ENCODE measurements at regions not wholly inside any gene's neighbourhood (a gene's known extent, or its start where the extent isn't known, plus 50 kb on each side); places are given as distances from the start of the nearest gene placed in this dataset.
"Not testable (repeated sequence)": the region's sequence is repeated elsewhere in the genome, so short reads cannot be mapped to it uniquely, and the experiment has no call there.

DNA sequence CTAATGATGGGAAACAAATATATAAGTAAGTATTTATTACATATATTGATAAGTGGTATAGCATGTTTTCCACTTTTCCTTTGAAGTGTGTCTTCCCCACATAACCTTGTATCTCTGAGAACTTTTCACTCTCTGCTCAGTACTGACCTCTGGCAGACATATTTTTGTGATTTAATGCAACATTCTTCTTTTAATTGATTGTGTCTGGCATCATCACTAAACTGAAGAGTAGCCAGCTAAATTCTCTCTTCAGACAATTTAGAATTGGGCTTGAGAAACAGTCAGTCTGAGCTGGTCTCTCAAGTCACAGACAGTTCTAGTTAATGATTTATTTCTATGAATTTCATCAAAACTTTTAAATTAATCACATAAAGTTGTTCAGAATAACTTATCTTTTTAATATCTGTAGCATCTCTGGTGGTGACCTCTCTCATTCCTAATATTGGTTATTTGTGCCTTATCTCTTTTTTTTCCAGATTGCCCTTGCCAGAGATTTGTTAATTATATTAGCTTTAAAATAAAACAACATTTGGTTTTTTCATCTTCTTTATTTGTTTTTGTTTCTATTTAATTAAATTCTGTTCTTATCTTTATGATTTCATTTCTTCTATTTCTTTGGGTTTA, 230.0 kb upstream of the VLDLR start:
- H3K9me3 Mint-ChIP-seq; H3K27me3 Mint-ChIP-seq; intact Hi-C loops (cut with micrococcal nuclease); H3K36me3 Mint-ChIP-seq (ENCODE audit: low read depth); H3K4me3 Mint-ChIP-seq; H3K4me1 Mint-ChIP-seq (ENCODE audit: low read depth); H3K27ac Mint-ChIP-seq: not testable (repeated sequence)

DNA sequence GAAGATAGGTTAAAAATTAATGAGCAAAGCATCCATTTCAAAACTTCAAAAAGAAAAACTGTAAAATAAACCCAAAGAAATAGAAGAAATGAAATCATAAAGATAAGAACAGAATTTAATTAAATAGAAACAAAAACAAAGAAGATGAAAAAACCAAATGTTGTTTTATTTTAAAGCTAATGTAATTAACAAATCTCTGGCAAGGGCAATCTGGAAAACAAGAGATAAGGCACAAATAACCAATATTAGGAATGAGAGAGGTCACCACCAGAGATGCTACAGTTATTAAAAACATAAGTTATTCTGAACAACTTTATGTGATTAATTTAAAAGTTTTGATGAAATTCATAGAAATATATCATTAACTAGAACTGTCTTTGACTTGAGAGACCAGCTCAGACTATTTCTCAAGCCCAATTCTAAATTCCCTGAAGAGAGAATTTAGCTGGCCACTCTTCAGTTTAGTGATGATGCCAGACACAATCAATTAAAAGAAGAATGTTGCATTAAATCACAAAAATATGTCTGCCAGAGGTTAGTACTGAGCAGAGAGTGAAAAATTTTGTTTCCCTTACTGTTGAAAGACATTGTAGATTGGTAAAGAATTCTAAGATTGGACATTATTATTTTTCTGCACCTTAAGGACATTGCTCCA, 227.4 kb upstream of the VLDLR start:
- H3K27me3 Mint-ChIP-seq; H3K4me3 Mint-ChIP-seq; H3K36me3 Mint-ChIP-seq (ENCODE audit: low read depth); H3K4me1 Mint-ChIP-seq (ENCODE audit: low read depth); intact Hi-C loops (cut with micrococcal nuclease); H3K27ac Mint-ChIP-seq; H3K9me3 Mint-ChIP-seq: not testable (repeated sequence)

DNA sequence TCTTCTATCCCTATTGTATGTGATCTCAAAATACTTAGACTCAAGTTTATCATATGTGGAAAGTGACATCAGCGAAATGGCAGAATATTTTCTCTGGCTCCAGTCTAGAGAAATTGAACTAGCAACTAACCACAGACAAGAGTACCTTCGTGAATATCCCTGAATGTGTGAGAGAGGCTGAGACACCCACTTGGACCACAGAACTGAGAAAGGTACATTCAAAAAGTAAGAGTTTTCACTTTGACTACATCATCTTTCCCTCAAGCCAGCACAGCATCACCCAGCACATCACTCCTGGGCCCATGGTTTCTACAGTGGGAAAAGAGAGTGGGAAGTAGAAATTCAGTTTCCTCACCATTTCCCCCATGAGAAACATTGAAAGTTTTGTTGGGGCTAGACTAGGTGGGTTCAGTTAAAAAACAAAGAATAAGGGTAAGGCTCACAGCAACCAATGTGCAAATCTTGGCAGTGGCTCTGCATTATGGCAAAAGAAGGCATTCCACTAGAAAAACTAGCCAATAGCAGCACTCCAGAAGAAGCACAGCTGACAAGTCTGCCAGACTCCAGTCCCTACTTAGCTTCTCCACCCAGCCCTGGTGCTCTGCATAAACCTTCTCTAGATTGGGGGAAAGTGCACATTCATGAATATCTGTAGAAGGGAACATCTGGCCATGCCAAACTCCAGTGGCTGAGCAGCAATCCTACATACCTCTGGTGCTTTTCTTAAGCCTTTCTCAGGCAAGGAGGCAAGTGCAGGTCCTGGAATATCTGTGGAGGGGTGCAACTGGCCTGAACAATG, 225.6 kb upstream of the VLDLR start:
- Mint-ChIP-seq H3K9me3 (peaks cover 2% of the 10 kb centered on the region), H3K4me1 (ENCODE audit: low read depth) (no peaks in the 10 kb centered on the region), H3K4me3 (no peak overlapping the region), H3K36me3 (ENCODE audit: low read depth) (no peaks in the 10 kb centered on the region), H3K27me3 (peaks cover 1% of the 10 kb centered on the region), H3K27ac (no peak overlapping the region)
- intact Hi-C loops (cut with micrococcal nuclease): no loop called here

DNA sequence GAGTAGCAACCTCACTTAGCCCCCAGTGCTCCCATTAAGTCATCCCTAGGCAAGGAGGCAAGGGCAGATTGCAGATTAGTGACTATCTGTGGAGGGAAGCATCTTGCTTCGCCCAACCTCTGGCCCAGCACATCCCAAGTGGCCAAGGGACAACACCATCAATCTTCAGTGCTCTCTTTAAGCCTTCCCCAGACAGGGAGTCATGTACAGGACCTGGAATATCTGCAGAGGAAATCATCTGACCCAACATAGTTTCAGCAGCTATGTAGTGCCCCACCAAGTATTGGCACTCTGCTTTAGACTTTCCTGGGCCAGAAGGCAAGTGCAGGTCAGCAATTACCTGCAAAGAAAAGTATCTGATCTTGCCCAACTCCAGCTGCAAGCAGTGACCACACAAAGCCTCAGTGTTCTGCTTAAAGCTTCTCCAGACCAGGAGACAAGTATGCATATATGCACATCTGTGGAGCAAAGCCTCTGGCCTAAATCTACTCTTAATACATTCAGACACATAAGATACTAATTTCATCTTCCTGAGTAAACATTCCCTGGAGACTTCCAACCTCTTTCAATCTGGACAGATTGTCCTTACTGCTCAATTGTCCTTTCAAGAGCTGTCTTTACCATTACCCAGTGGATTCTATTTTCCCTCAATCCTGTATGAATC, 224.8 kb upstream of the VLDLR start:
- Mint-ChIP-seq H3K4me1 (ENCODE audit: low read depth) (no peaks in the 10 kb centered on the region), H3K27ac (no peak overlapping the region), H3K27me3 (peaks cover 1% of the 10 kb centered on the region), H3K9me3 (peaks cover 9% of the 10 kb centered on the region), H3K36me3 (ENCODE audit: low read depth) (no peaks in the 10 kb centered on the region), H3K4me3 (no peak overlapping the region)
- intact Hi-C loops (cut with micrococcal nuclease): no loop called here

DNA sequence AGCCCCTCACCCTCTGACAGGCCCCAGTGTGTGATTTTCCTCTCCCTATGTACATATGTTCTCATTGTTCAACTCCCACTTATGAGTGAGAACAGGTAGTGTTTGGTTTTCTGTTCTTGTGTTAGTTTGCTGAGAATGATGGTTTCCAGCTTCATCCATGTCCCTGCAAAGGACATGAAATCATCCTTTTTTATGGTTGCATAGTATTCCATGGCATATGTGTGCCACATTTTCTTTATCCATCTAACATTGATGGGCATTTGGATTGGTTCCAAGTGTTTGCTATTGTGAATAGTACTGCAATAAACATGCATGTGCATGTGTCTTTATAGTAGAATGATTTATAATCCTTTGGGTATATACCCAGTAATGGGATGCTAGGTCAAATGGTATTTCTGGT, 223.7 kb upstream of the VLDLR start:
- H3K4me1 Mint-ChIP-seq (ENCODE audit: low read depth); H3K27ac Mint-ChIP-seq; H3K36me3 Mint-ChIP-seq (ENCODE audit: low read depth); H3K27me3 Mint-ChIP-seq; H3K4me3 Mint-ChIP-seq; intact Hi-C loops (cut with micrococcal nuclease): not testable (repeated sequence)
- H3K9me3 Mint-ChIP-seq: peaks cover 21% of the 10 kb centered on the region

DNA sequence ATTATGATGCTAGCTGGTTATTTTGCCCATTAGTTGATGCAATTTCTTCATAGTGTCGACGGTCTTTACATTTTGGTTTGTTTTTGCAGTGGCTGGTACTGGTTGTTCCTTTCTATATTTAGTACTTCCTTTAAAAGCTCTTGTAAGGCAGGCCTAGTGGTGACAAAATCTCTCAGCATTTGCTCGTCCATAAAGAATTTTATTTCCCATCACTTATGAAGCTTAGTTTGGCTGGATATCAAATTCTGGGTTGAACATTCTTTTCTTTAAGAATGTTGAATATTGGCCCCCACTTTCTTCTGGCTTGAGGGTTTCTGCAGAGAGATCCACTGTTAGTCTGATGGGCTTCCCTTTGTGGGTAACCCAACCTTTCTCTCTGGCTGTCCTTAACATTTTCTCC, 219.8 kb upstream of the VLDLR start:
- H3K27me3 Mint-ChIP-seq; H3K36me3 Mint-ChIP-seq (ENCODE audit: low read depth); intact Hi-C loops (cut with micrococcal nuclease); H3K27ac Mint-ChIP-seq; H3K4me3 Mint-ChIP-seq; H3K4me1 Mint-ChIP-seq (ENCODE audit: low read depth): not testable (repeated sequence)
- peaks cover 38% of the 10 kb centered on the region for H3K9me3 Mint-ChIP-seq

DNA sequence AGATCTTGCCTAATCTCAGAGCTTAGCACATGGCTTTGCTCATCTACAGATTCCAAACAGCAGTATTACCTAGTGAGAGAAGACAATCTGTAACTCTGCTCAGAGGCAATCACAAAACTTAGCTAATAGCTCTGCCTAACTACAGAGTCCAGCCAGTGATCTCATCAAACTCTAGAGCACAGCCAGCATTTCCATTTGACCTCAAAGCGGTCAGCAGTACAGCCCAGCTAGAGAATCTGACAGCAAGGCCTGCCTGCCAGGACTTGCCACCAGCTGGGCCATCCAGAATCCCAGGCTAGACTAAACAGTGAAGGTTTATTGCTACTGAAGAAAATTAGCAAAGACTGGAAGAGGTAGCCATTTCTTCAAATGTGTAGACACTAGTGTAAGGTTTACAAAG, 217.9 kb upstream of the VLDLR start:
- H3K4me3 Mint-ChIP-seq: no peak overlapping the region
- intact Hi-C loops (cut with micrococcal nuclease): no loop called here
- H3K27ac Mint-ChIP-seq: no peak overlapping the region
- H3K27me3 Mint-ChIP-seq: no peaks in the 10 kb centered on the region
- no peaks in the 10 kb centered on the region for H3K36me3 Mint-ChIP-seq (ENCODE audit: low read depth)
- peaks cover 38% of the 10 kb centered on the region for H3K9me3 Mint-ChIP-seq
- H3K4me1 Mint-ChIP-seq (ENCODE audit: low read depth): no peaks in the 10 kb centered on the region

DNA sequence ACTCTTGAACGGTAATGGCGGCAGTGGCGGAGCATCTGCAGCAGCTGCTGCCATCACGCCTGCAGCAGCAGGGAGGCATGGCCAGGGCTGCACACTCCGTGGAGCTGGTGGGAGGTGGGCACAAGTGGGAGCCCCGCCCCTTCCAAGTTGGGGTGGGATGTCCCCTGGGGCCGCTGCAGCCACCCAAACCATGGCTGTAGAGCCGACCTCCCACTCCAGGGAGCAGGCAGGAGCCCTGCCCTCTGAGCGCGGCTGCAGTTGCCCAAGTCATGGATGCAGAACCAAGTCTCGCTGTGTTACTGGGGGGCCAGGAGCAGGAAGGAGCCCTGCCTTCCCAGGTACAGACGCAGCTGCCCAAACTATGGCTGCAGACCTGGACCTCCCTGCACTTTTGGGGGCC, 215.3 kb upstream of the VLDLR start:
- Mint-ChIP-seq H3K27ac (no peak overlapping the region), H3K9me3 (peaks cover 34% of the 10 kb centered on the region), H3K36me3 (ENCODE audit: low read depth) (no peaks in the 10 kb centered on the region), H3K4me1 (ENCODE audit: low read depth) (no peaks in the 10 kb centered on the region), H3K4me3 (no peak overlapping the region), H3K27me3 (no peaks in the 10 kb centered on the region)
- intact Hi-C loops (cut with micrococcal nuclease): no loop called here

DNA sequence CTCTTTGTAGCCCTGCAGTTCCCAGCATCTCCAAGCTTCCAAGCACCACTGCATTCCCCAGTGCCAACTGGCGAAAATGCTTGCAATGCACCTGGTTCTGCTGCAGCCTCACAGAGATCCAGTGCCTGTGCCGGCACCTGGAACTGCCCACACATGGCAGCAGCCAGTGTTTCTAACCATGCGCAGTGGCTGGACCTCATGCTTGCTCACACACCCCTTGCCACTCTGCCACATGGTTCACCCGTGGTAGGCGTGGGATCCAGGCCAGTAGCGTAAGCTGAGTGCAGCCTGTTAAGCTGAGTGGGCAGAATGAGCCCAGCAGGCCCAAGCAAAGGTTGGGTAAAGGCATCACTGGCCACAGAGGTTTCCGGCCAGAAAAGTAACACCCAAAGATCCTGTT, 214.1 kb upstream of the VLDLR start:
- intact Hi-C loops (cut with micrococcal nuclease): no loop called here
- no peak overlapping the region for H3K27ac Mint-ChIP-seq
- peaks cover 22% of the 10 kb centered on the region for H3K9me3 Mint-ChIP-seq
- no peak overlapping the region for H3K4me3 Mint-ChIP-seq
- H3K36me3 Mint-ChIP-seq (ENCODE audit: low read depth): no peaks in the 10 kb centered on the region
- H3K4me1 Mint-ChIP-seq (ENCODE audit: low read depth): no peaks in the 10 kb centered on the region
- no peaks in the 10 kb centered on the region for H3K27me3 Mint-ChIP-seq

DNA sequence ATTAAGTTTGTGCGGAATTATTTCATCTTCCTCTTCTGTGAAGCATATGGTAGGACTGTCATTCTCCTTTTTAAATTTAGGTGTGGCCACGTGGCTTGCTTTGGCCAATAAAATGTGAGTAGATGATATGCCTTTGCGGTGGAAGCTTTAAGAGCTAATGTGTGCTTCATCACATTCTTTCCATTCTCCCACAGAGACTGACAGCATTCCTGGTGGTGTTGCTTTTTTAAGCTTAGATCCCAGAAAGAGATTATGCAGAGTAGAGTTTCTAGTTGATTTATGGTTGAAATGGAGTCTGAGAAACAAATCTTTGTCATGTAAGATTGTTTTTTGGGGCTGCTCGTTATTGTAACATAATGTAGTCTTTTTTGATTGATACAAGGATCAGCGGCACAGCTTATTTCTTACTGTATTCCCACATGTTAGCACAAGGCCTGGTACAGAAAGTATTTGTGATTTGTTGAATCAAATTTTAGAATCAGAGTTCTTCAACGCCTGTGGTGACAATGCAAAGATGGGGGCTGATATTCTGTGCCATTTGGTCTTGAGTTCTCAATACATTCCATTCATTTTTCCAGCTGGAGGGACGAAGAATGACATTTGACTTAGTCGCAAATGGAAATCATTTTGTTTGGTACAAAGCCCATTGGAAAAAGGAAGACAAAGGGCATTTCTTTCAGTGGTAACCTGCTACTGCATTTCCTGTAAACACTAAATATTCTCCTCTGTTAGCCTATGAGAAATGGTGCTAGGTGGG, 209.9 kb upstream of the VLDLR start:
- Mint-ChIP-seq H3K4me1 (ENCODE audit: low read depth) (no peaks in the 10 kb centered on the region), H3K4me3 (no peak overlapping the region), H3K9me3 (no peaks in the 10 kb centered on the region), H3K27ac (no peak overlapping the region), H3K27me3 (no peaks in the 10 kb centered on the region), H3K36me3 (ENCODE audit: low read depth) (no peaks in the 10 kb centered on the region)
- intact Hi-C loops (cut with micrococcal nuclease): no loop called here

DNA sequence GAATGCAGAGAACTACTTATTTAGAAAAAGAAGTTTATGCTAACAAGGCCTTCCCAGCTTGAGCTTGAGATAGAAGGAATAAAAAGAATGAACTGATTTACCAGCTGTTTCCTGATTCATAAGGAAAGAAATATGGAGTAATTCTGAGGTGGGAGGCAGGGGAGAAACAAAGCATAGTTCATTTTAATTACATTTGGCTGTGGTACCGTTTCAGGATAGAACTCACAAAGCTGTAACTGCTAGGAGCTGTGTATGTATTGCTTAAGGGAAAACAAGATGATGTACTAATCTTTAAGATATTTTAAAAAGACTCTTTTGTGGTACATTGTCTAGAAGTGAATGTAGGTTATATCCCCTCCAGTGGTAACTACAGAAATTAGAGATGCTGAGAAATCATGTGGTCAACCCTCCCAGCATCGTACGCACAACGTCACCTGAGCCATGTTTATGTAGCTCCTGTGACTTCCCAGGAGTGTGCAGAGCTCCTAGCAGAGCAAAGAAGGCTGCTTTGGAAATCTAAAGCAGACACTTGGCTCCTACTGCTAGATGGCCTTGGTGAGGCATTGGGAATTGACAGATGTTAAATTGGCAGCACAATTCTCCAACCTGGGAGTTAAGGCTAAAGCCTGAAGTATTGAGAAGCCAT, 208.3 kb upstream of the VLDLR start:
- H3K27ac Mint-ChIP-seq: no peak overlapping the region
- no peaks in the 10 kb centered on the region for H3K4me1 Mint-ChIP-seq (ENCODE audit: low read depth)
- H3K36me3 Mint-ChIP-seq (ENCODE audit: low read depth): no peaks in the 10 kb centered on the region
- H3K9me3 Mint-ChIP-seq: no peaks in the 10 kb centered on the region
- intact Hi-C loops (cut with micrococcal nuclease): no loop called here
- no peaks in the 10 kb centered on the region for H3K27me3 Mint-ChIP-seq
- H3K4me3 Mint-ChIP-seq: no peak overlapping the region

DNA sequence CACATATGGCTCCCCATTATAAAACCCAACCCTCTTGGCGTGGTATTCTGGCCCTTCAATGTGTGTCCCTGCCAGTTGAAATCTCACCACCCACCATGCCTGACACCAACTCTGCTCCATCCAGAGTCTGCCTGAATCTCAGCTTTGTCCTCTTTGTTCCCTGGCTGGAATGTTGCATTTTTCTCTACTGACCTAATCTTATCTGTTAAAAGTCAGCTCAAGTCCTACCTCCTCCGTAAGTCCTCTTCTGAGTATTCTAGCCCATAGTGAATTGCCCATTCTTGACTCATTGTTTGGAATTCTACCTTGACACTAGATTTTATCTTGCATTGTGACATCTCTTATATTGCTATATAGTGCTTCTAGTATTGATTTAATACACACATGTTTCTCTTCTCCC, 207.1 kb upstream of the VLDLR start:
- H3K4me1 Mint-ChIP-seq (ENCODE audit: low read depth): no peaks in the 10 kb centered on the region
- H3K4me3 Mint-ChIP-seq: no peak overlapping the region
- no peaks in the 10 kb centered on the region for H3K36me3 Mint-ChIP-seq (ENCODE audit: low read depth)
- no peaks in the 10 kb centered on the region for H3K27me3 Mint-ChIP-seq
- intact Hi-C loops (cut with micrococcal nuclease): no loop called here
- no peaks in the 10 kb centered on the region for H3K9me3 Mint-ChIP-seq
- no peak overlapping the region for H3K27ac Mint-ChIP-seq

DNA sequence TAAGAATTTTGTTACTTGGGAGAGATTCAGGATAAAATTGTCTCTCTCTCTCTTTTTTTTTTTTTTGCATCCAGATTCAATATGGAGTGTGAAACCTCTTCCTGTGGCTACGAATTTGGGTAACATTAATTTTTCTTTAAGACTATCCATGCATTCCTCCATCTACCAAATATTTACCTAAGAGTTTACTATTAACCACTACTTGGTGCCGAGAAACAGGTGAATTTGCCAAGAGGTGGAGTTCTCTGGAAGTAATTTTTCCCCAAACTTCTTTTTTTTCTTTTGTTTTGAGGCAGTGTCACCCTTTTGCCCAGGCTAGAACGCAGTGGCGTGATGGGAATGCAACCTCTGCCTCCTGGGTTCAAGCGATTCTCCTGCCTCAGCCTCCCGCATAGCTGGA, 206.3 kb upstream of the VLDLR start:
- Mint-ChIP-seq H3K36me3 (ENCODE audit: low read depth) (no peaks in the 10 kb centered on the region), H3K4me3 (no peak overlapping the region), H3K27ac (no peak overlapping the region), H3K9me3 (no peaks in the 10 kb centered on the region), H3K27me3 (no peaks in the 10 kb centered on the region), H3K4me1 (ENCODE audit: low read depth) (no peaks in the 10 kb centered on the region)
- intact Hi-C loops (cut with micrococcal nuclease): no loop called here
